CD4-positive, alpha-beta T cell (primary cell): ENCODE measurements at regions not wholly inside any gene's neighbourhood (a gene's known extent, or its start where the extent isn't known, plus 50 kb on each side); places are given as distances from the start of the nearest gene placed in this dataset.

Experiments
- ATAC-seq: fragments of 200-7000 bp; cut with Tn5 transposase; one replicate; pipeline ENCODE4 v1.10.0; 2022; ENCODE audit warnings: mild to moderate bottlenecking; ENCODE audit not compliant: poor library complexity
- CTCF ChIA-PET: fragments of 350-600 bp; sonication (Branson Sonifier 250); formaldehyde crosslinking; loops from one replicate; lab custom pipeline; 2021; ENCODE audit warnings: antibody characterized with exemption, inconsistent platforms; lab: Charles Lee
- POLR2A ChIA-PET: fragments of 350-600 bp; sonication (Branson Sonifier 250); formaldehyde crosslinking; loops from one replicate; lab custom pipeline; 2021; ENCODE audit warnings: antibody characterized with exemption, inconsistent platforms; lab: Charles Lee
- DNase-seq, 14 experiments: peaks; one replicate each; pipeline ENCODE4 v3.0.0-alpha.2; 2013 to 2020; ENCODE audit warnings: mixed read lengths in 2 of 14
- H3K27ac ChIP-seq, 2 donors: one replicate each; pipeline versions ENCODE4 v1.5.1 to v1.7.0; 2013; ENCODE audit warnings: low read length in 2 of 2, low read depth in 1 of 2, mild to moderate bottlenecking in 1 of 2
- H3K27me3 ChIP-seq, 2 experiments: 1 replicate in 1 of 2; 2 replicates in 1 of 2; pipeline versions ENCODE4 v1.6.1 to v1.7.0; 2013; ENCODE audit warnings: low read length in 2 of 2, control low read depth in 1 of 2, mild to moderate bottlenecking in 1 of 2, moderate library complexity in 1 of 2; ENCODE audit not compliant: insufficient read depth in 2 of 2, control insufficient read depth in 1 of 2
- H3K36me3 ChIP-seq: one replicate; pipeline ENCODE4 v1.6.1; 2013; ENCODE audit warnings: low read length, control low read depth; ENCODE audit not compliant: insufficient read depth
- H3K4me1 ChIP-seq: one replicate; pipeline ENCODE4 v1.6.1; 2013; ENCODE audit warnings: low read length, control low read depth; ENCODE audit not compliant: insufficient read depth
- H3K4me3 ChIP-seq: one replicate; pipeline ENCODE4 v1.5.1; 2013; ENCODE audit warnings: mild to moderate bottlenecking, low read length, moderate library complexity
- H3K9me3 ChIP-seq, 2 experiments: 1 replicate in 1 of 2; 2 replicates in 1 of 2; pipeline versions ENCODE4 v1.6.1 to v1.7.0; 2013; ENCODE audit warnings: low read length in 2 of 2, mild to moderate bottlenecking in 2 of 2, control low read depth in 1 of 2, moderate library complexity in 1 of 2; ENCODE audit not compliant: control insufficient read depth in 1 of 2, insufficient read depth in 1 of 2
- H3K27ac Mint-ChIP-seq: one replicate; pipeline ENCODE4 v1.8.0; 2020; ENCODE audit warnings: mixed read lengths
- H3K27me3 Mint-ChIP-seq: one replicate; pipeline ENCODE4 v1.8.0; 2021; ENCODE audit warnings: mixed read lengths
- H3K36me3 Mint-ChIP-seq: one replicate; pipeline ENCODE4 v1.8.0; 2021; ENCODE audit warnings: low read depth, mixed read lengths
- H3K4me1 Mint-ChIP-seq: one replicate; pipeline ENCODE4 v1.8.0; 2021; ENCODE audit warnings: low read depth, mixed read lengths
- H3K4me3 Mint-ChIP-seq: one replicate; pipeline ENCODE4 v1.8.0; 2020; ENCODE audit warnings: mild to moderate bottlenecking, mixed read lengths
- H3K9me3 Mint-ChIP-seq: one replicate; pipeline ENCODE4 v1.8.0; 2020; ENCODE audit warnings: mixed read lengths
- CTCF ChIP-seq: fragments of 200-600 bp; IDR thresholded peaks from one replicate; pipeline ENCODE4 v1.8.0; 2022; ENCODE audit warnings: antibody characterized with exemption, mild to moderate bottlenecking
- intact Hi-C, 2 experiments: fragments of 100-400 bp; cut with DNase I in 1 of 2; cut with micrococcal nuclease in 1 of 2; formaldehyde crosslinking; loops; one replicate each; pipeline versions ENCODE4 v1.15.1 to v1.9.0; 2023 to 2025; cut with DNase I, micrococcal nuclease

GRCh38 chr1:37286881-37287280 is 187.5 kb upstream of the ZC3H12A start:
- H3K4me1 Mint-ChIP-seq = no peaks in the 10 kb centered on the region
- ATAC-seq = no peak
- DNase-seq = no peak
- peaks cover 37% of the 10 kb centered on the region for H3K27me3 Mint-ChIP-seq
- no peaks in the 10 kb centered on the region for H3K36me3 Mint-ChIP-seq
- Histone ChIP-seq H3K36me3 (no peaks in the 10 kb centered on the region), H3K9me3 (no peaks in the 10 kb centered on the region), H3K27me3 (peaks cover 0 to 6% of the 10 kb centered on the region in 2 experiments), H3K4me1 (no peaks in the 10 kb centered on the region), H3K4me3 (no peak overlapping the region), H3K27ac (no peak overlapping the region)
- CTCF ChIA-PET = no interaction called here
- intact Hi-C loops = no loop called here
- no peak overlapping the region for H3K27ac Mint-ChIP-seq
- no peak overlapping the region for H3K4me3 Mint-ChIP-seq
- POLR2A ChIA-PET = no interaction called here
- no peaks in the 10 kb centered on the region for H3K9me3 Mint-ChIP-seq
- no peak for TF ChIP-seq CTCF

GRCh38 chr1:37288900-37289299 is 185.5 kb upstream of the ZC3H12A start:
- Histone ChIP-seq H3K4me3 (no peak overlapping the region), H3K36me3 (no peaks in the 10 kb centered on the region), H3K4me1 (no peaks in the 10 kb centered on the region), H3K27me3 (peaks cover 2 to 6% of the 10 kb centered on the region in 2 experiments), H3K27ac (no peak overlapping the region), H3K9me3 (peaks cover 0 to 6% of the 10 kb centered on the region in 2 experiments)
- ChIA-PET CTCF (no interaction called here), POLR2A (no interaction called here)
- DNase-seq = peak in 2 of 14 experiments; percentile 5 to 15
- Mint-ChIP-seq H3K4me3 (no peak overlapping the region), H3K27ac (no peak overlapping the region), H3K4me1 (no peaks in the 10 kb centered on the region), H3K9me3 (no peaks in the 10 kb centered on the region), H3K36me3 (no peaks in the 10 kb centered on the region), H3K27me3 (peaks cover 35% of the 10 kb centered on the region)
- intact Hi-C loops = no loop called here
- ATAC-seq = no peak
- TF ChIP-seq CTCF = no peak

GRCh38 chr1:37290718-37291117 is 183.7 kb upstream of the ZC3H12A start:
- no peak for TF ChIP-seq CTCF
- Mint-ChIP-seq H3K9me3 (no peaks in the 10 kb centered on the region), H3K27ac (no peak overlapping the region), H3K4me1 (no peaks in the 10 kb centered on the region), H3K27me3 (peaks cover 53% of the 10 kb centered on the region), H3K36me3 (no peaks in the 10 kb centered on the region), H3K4me3 (no peak overlapping the region)
- no peak for ATAC-seq
- no peaks in the 10 kb centered on the region for H3K4me1 ChIP-seq
- DNase-seq = no peak
- intact Hi-C loops = no loop called here
- ChIA-PET CTCF (no interaction called here), POLR2A (no interaction called here)
- H3K4me3 ChIP-seq = no peak overlapping the region
- H3K27ac ChIP-seq = no peak overlapping the region
- H3K36me3 ChIP-seq = no peaks in the 10 kb centered on the region
- H3K9me3 ChIP-seq = peaks cover 0 to 6% of the 10 kb centered on the region in 2 experiments
- H3K27me3 ChIP-seq = peaks cover 10 to 11% of the 10 kb centered on the region in 2 experiments
